DMS153 (cell line): ENCODE measurements at regions not wholly inside any gene's neighbourhood (a gene's known extent, or its start where the extent isn't known, plus 50 kb on each side); places are given as distances from the start of the nearest gene placed in this dataset.
"Not testable (repeated sequence)": the region's sequence is repeated elsewhere in the genome, so short reads cannot be mapped to it uniquely, and the experiment has no call there.

Source experiments
- DNase-seq: peaks from one replicate; lab custom pipeline; 2025; lab: John Stamatoyannopoulos, UW

- no peak for DNase-seq
Measured at GRCh38 chr3:36077320-36077719, 303.0 kb upstream of the STAC start.

- not testable (repeated sequence) for DNase-seq
Measured at GRCh38 chr3:36082958-36083357, 297.3 kb upstream of the STAC start.

- no peak for DNase-seq
Measured at GRCh38 chr3:36095238-36095637, 285.1 kb upstream of the STAC start.

GRCh38 chr3:36097209-36097608 lies 283.1 kb upstream of the STAC start:
- DNase-seq: no peak

- DNase-seq: no peak
Measured at GRCh38 chr3:36114353-36114752, 266.0 kb upstream of the STAC start.

GRCh38 chr3:36124118-36124796 lies 256.0 kb upstream of the STAC start:
- DNase-seq: peak; percentile 2

- no peak for DNase-seq
Measured at GRCh38 chr3:36132214-36132613, 248.1 kb upstream of the STAC start.

GRCh38 chr3:36135863-36136262 lies 244.4 kb upstream of the STAC start:
- no peak for DNase-seq

GRCh38 chr3:36142746-36143145 lies 237.6 kb upstream of the STAC start:
- no peak for DNase-seq

- DNase-seq: no peak
Measured at GRCh38 chr3:36146404-36146803, 233.9 kb upstream of the STAC start.

- no peak for DNase-seq
Measured at GRCh38 chr3:36147934-36148558, 232.3 kb upstream of the STAC start.

GRCh38 chr3:36149447-36149865 lies 230.8 kb upstream of the STAC start:
- DNase-seq: no peak

GRCh38 chr3:36155515-36155914 lies 224.8 kb upstream of the STAC start:
- no peak for DNase-seq

- no peak for DNase-seq
Measured at GRCh38 chr3:36164400-36164799, 215.9 kb upstream of the STAC start.

- no peak for DNase-seq
Measured at GRCh38 chr3:36165509-36166290, 214.6 kb upstream of the STAC start.

- DNase-seq: no peak
Measured at GRCh38 chr3:36166477-36166876, 213.8 kb upstream of the STAC start.

GRCh38 chr3:36172699-36173098 lies 207.6 kb upstream of the STAC start:
- DNase-seq: no peak

GRCh38 chr3:36175113-36175812 lies 205.0 kb upstream of the STAC start:
- peak; percentile 55 for DNase-seq

GRCh38 chr3:36175916-36176461 lies 204.3 kb upstream of the STAC start:
- DNase-seq: no peak

GRCh38 chr3:36178018-36178417 lies 202.3 kb upstream of the STAC start:
- no peak for DNase-seq

- DNase-seq: no peak
Measured at GRCh38 chr3:36182024-36182423, 198.3 kb upstream of the STAC start.

- not testable (repeated sequence) for DNase-seq
Measured at GRCh38 chr3:36187197-36187596, 193.1 kb upstream of the STAC start.
